Suprapubic skin (tissue), 3 donors: ENCODE measurements at regions not wholly inside any gene's neighbourhood (a gene's known extent, or its start where the extent isn't known, plus 50 kb on each side); places are given as distances from the start of the nearest gene placed in this dataset.

ENCODE experiments used
- CTCF ChIP-seq, 2 donors: fragments of 200-600 bp in 1 of 2; fragments of 450-650 bp in 1 of 2; sonication (generic) in 1 of 2; IDR thresholded peaks; one replicate each; pipeline ENCODE4 v1.5.1; 2016 to 2019; ENCODE audit warnings: antibody characterized with exemption in 2 of 2, mild to moderate bottlenecking in 1 of 2, moderate library complexity in 1 of 2
- POLR2AphosphoS5 ChIP-seq, 3 donors: sonication (generic); formaldehyde crosslinking; IDR thresholded peaks; one replicate each; pipeline ENCODE4 v1.6.1; 2017; ENCODE audit warnings: antibody characterized with exemption in 3 of 3

- TF ChIP-seq CTCF (IDR thresholded peaks at IDR 0.05) (no peak), POLR2AphosphoS5 (IDR thresholded peaks at IDR 0.05) (no peak)
Observed at GRCh38 chr2:176978921-176979320, 233.7 kb upstream of the HNRNPA3 start.
